ENCODE measurements at regions not wholly inside any gene's neighbourhood (a gene's known extent, or its start where the extent isn't known, plus 50 kb on each side); places are given as distances from the start of the nearest gene placed in this dataset.

DNA sequence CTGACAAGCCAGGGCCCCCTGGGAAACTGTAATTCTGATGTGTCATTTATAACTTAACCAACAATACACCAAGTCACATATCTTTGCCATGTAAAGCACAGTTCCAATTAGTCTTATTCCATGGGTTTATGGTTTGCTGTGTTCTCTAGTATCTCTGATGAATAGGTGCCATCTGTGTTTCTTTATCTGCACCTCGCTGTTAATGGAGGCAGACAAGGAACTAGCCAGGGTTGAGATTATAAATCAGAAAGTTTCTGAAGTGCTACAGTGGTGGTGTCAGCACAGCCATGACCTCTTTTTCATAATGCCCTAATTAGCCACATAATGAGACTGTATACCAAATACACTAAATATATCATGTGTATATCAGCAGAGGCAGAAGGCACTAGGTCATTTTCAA lies 866.4 kb downstream of the PLOD2 start:
- TF ChIP-seq POLR2A (IDR thresholded peaks at IDR 0.05): no peak
- TF ChIP-seq, protein P1, sequence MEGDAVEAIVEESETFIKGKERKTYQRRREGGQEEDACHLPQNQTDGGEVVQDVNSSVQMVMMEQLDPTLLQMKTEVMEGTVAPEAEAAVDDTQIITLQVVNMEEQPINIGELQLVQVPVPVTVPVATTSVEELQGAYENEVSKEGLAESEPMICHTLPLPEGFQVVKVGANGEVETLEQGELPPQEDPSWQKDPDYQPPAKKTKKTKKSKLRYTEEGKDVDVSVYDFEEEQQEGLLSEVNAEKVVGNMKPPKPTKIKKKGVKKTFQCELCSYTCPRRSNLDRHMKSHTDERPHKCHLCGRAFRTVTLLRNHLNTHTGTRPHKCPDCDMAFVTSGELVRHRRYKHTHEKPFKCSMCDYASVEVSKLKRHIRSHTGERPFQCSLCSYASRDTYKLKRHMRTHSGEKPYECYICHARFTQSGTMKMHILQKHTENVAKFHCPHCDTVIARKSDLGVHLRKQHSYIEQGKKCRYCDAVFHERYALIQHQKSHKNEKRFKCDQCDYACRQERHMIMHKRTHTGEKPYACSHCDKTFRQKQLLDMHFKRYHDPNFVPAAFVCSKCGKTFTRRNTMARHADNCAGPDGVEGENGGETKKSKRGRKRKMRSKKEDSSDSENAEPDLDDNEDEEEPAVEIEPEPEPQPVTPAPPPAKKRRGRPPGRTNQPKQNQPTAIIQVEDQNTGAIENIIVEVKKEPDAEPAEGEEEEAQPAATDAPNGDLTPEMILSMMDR (IDR thresholded peaks at IDR 0.05): no peak
